ENCODE measurements at regions not wholly inside any gene's neighbourhood (a gene's known extent, or its start where the extent isn't known, plus 50 kb on each side); places are given as distances from the start of the nearest gene placed in this dataset.

DNA sequence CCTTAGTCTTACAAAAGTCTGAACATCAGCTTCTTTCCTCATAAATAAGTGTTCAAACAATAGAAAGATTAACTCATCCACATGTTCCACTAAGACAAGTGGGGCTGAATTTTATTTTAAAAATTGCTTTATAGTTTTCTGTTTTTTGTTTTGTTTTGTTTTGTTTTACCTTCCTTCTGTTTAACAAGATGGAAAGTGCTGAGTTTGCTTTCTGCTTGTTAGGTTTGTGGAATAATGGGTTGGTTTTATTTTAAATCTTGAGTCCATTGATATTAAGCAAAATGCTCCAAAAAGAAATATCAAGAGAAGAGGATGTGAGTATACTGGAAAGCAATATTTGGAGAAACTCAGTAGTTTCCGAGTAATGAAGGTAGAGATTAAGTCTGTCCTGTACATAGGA lies 458.7 kb downstream of the FAT4 start:
- TF ChIP-seq, protein P1, sequence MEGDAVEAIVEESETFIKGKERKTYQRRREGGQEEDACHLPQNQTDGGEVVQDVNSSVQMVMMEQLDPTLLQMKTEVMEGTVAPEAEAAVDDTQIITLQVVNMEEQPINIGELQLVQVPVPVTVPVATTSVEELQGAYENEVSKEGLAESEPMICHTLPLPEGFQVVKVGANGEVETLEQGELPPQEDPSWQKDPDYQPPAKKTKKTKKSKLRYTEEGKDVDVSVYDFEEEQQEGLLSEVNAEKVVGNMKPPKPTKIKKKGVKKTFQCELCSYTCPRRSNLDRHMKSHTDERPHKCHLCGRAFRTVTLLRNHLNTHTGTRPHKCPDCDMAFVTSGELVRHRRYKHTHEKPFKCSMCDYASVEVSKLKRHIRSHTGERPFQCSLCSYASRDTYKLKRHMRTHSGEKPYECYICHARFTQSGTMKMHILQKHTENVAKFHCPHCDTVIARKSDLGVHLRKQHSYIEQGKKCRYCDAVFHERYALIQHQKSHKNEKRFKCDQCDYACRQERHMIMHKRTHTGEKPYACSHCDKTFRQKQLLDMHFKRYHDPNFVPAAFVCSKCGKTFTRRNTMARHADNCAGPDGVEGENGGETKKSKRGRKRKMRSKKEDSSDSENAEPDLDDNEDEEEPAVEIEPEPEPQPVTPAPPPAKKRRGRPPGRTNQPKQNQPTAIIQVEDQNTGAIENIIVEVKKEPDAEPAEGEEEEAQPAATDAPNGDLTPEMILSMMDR (IDR thresholded peaks at IDR 0.05; ENCODE audit: borderline replicate concordance, extremely low read depth, low read length, poor library complexity, severe bottlenecking) = no peak
- no peak for TF ChIP-seq EZH2 (IDR thresholded peaks at IDR 0.05; ENCODE audit: borderline replicate concordance, low read depth, low read length, severe bottlenecking)
